Stimulated activated CD4-positive, alpha-beta T cell treated with anti-CD3 and anti-CD28 coated beads, TNF-alpha, amount 100 ng/mL, for 4 hours (primary cell): ENCODE measurements at regions not wholly inside any gene's neighbourhood (a gene's known extent, or its start where the extent isn't known, plus 50 kb on each side); places are given as distances from the start of the nearest gene placed in this dataset.
"Not testable (repeated sequence)": the region's sequence is repeated elsewhere in the genome, so short reads cannot be mapped to it uniquely, and the experiment has no call there.

ENCODE experiments used
- DNase-seq, 3 experiments: peaks; one replicate each; pipeline ENCODE4 v3.0.0-alpha.2; 2020; ENCODE audit warnings: low read depth in 3 of 3

GRCh38 chr4:12461576-12461975 is 1022.6 kb downstream of the RAB28 start:
- DNase-seq, result not testable (repeated sequence)

- no peak for DNase-seq
Measured at GRCh38 chr4:12459126-12459525, 1025.0 kb downstream of the RAB28 start.

GRCh38 chr4:12458621-12459020 is 1025.5 kb downstream of the RAB28 start:
- no peak for DNase-seq

GRCh38 chr4:12452291-12452690 is 1023.6 kb upstream of the HS3ST1 start:
- DNase-seq, result no peak

GRCh38 chr4:12447451-12447850 is 1018.8 kb upstream of the HS3ST1 start:
- no peak for DNase-seq

GRCh38 chr4:12446657-12447185 is 1018.0 kb upstream of the HS3ST1 start:
- no peak for DNase-seq

- no peak for DNase-seq
Measured at GRCh38 chr4:12446256-12446655, 1017.6 kb upstream of the HS3ST1 start.

- no peak for DNase-seq
Measured at GRCh38 chr4:12445711-12446235, 1017.1 kb upstream of the HS3ST1 start.

GRCh38 chr4:12439633-12440305 is 1011.1 kb upstream of the HS3ST1 start:
- DNase-seq, result no peak

- not testable (repeated sequence) for DNase-seq
Measured at GRCh38 chr4:12431259-12431658, 1002.6 kb upstream of the HS3ST1 start.

- no peak for DNase-seq
Measured at GRCh38 chr4:12421364-12421763, 992.7 kb upstream of the HS3ST1 start.

GRCh38 chr4:12416755-12417154 is 988.1 kb upstream of the HS3ST1 start:
- DNase-seq, result no peak

GRCh38 chr4:12414181-12414812 is 985.6 kb upstream of the HS3ST1 start:
- no peak for DNase-seq

GRCh38 chr4:12411072-12411471 is 982.4 kb upstream of the HS3ST1 start:
- DNase-seq, result no peak

- DNase-seq, result no peak
Measured at GRCh38 chr4:12409507-12410190, 981.0 kb upstream of the HS3ST1 start.

GRCh38 chr4:12408364-12408763 is 979.7 kb upstream of the HS3ST1 start:
- no peak for DNase-seq

GRCh38 chr4:12403175-12403574 is 974.5 kb upstream of the HS3ST1 start:
- no peak for DNase-seq

GRCh38 chr4:12399781-12400180 is 971.1 kb upstream of the HS3ST1 start:
- no peak for DNase-seq

- no peak for DNase-seq
Measured at GRCh38 chr4:12393631-12394262, 965.1 kb upstream of the HS3ST1 start.

- no peak for DNase-seq
Measured at GRCh38 chr4:12389604-12390003, 960.9 kb upstream of the HS3ST1 start.

- no peak for DNase-seq
Measured at GRCh38 chr4:12382567-12382966, 953.9 kb upstream of the HS3ST1 start.

- DNase-seq, result no peak
Measured at GRCh38 chr4:12379191-12379590, 950.5 kb upstream of the HS3ST1 start.
